GM12878 (cell line): ENCODE measurements at regions not wholly inside any gene's neighbourhood (a gene's known extent, or its start where the extent isn't known, plus 50 kb on each side); places are given as distances from the start of the nearest gene placed in this dataset.

Source experiments
- BMI1 ChIP-seq: fragments of 450-650 bp; IDR thresholded peaks from 2 replicates; pipeline ENCODE4 v1.6.1; 2016; ENCODE audit warnings: mild to moderate bottlenecking, moderate library complexity, borderline replicate concordance
- E4F1 ChIP-seq: fragments of 450-650 bp; IDR thresholded peaks from 2 replicates; pipeline ENCODE4 v1.6.1; 2018; ENCODE audit warnings: borderline replicate concordance, mild to moderate bottlenecking; ENCODE audit not compliant: partially characterized antibody
- FOS ChIP-seq: IDR thresholded peaks from 3 replicates; pipeline ENCODE4 v1.6.1; 2011; ENCODE audit warnings: borderline replicate concordance; ENCODE audit not compliant: insufficient read length; ENCODE audit errors: extremely low read depth
- HDAC2 ChIP-seq: fragments of 200-600 bp; sonication (generic); IDR thresholded peaks from 2 replicates; pipeline ENCODE4 v1.6.1; 2017
- IRF4 ChIP-seq: IDR thresholded peaks from 2 replicates; pipeline ENCODE4 v1.6.1; 2011; ENCODE audit warnings: low read depth, low read length
- IRF5 ChIP-seq: fragments of 450-650 bp; IDR thresholded peaks from 2 replicates; pipeline ENCODE4 v1.6.1; 2017; ENCODE audit warnings: borderline replicate concordance
- LARP7 ChIP-seq: fragments of 450-650 bp; IDR thresholded peaks from 2 replicates; pipeline ENCODE4 v1.6.1; 2017; ENCODE audit warnings: mild to moderate bottlenecking
- NBN ChIP-seq: fragments of 450-650 bp; IDR thresholded peaks from 2 replicates; pipeline ENCODE4 v1.6.1; 2016
- NFIC ChIP-seq: IDR thresholded peaks from 2 replicates; pipeline ENCODE4 v1.6.1; 2012; ENCODE audit warnings: low read depth, mild to moderate bottlenecking, inconsistent platforms, low read length, moderate library complexity
- NFYB ChIP-seq: IDR thresholded peaks from 2 replicates; pipeline ENCODE4 v1.6.1; 2011; ENCODE audit warnings: low read depth, mild to moderate bottlenecking, low read length, improper control_type of control experiment, moderate library complexity; ENCODE audit not compliant: insufficient read depth
- PAX5 ChIP-seq: IDR thresholded peaks from 2 replicates; pipeline ENCODE4 v1.6.1; 2011; ENCODE audit warnings: low read depth, low read length, borderline replicate concordance
- PAX8 ChIP-seq: fragments of 450-650 bp; IDR thresholded peaks from 2 replicates; pipeline ENCODE4 v1.6.1; 2017; ENCODE audit warnings: mild to moderate bottlenecking, moderate library complexity
- POLR2AphosphoS5 ChIP-seq: IDR thresholded peaks from 2 replicates; pipeline ENCODE4 v1.6.1; 2011; ENCODE audit warnings: mild to moderate bottlenecking, low read length, inconsistent platforms
- POU2F2 ChIP-seq: IDR thresholded peaks from 3 replicates; pipeline ENCODE4 v1.6.1; 2011; ENCODE audit warnings: low read depth, mild to moderate bottlenecking, low read length, borderline replicate concordance
- RFX5 ChIP-seq: IDR thresholded peaks from 2 replicates; pipeline ENCODE4 v1.6.1; 2011; ENCODE audit warnings: low read depth, low read length, improper control_type of control experiment
- SKIL ChIP-seq: fragments of 450-650 bp; IDR thresholded peaks from 2 replicates; pipeline ENCODE4 v1.6.1; 2017; ENCODE audit warnings: mild to moderate bottlenecking, low read depth, inconsistent platforms; ENCODE audit not compliant: poor library complexity, severe bottlenecking
- SMC3 ChIP-seq: IDR thresholded peaks from 2 replicates; pipeline ENCODE4 v1.6.1; 2011; ENCODE audit warnings: low read length, improper control_type of control experiment, borderline replicate concordance
- SREBF2 ChIP-seq: IDR thresholded peaks from 2 replicates; pipeline ENCODE4 v1.6.1; 2012; ENCODE audit warnings: mild to moderate bottlenecking, low read length
- TBL1XR1 ChIP-seq: IDR thresholded peaks from 2 replicates; pipeline ENCODE4 v1.6.1; 2012; ENCODE audit warnings: low read depth, low read length, improper control_type of control experiment

- TF ChIP-seq SKIL (peak; percentile 83), PAX8 (no peak), E4F1 (no peak), IRF4 (no peak), NFIC (peak; percentile 78), POU2F2 (peak; percentile 34; the same call in 1 of the 3 replicates), PAX5 (peak; percentile 53; the same call in 1 of the 2 replicates), SREBF2 (no peak), IRF5 (peak; percentile 62; the same call in 1 of the 2 replicates), POLR2AphosphoS5 (no peak), TBL1XR1 (no peak), BMI1 (0 out of 2 replicates have a peak, but pooled peaks have one; percentile 18), NFYB (no peak), FOS (no peak), NBN (peak; percentile 86), HDAC2 (no peak), LARP7 (no peak), RFX5 (no peak), SMC3 (no peak)
Observed at GRCh38 chr6:130575971-130576370, 210.2 kb downstream of the TMEM200A start (continued).
